DMS153 (cell line): ENCODE measurements at regions not wholly inside any gene's neighbourhood (a gene's known extent, or its start where the extent isn't known, plus 50 kb on each side); places are given as distances from the start of the nearest gene placed in this dataset.
"Not testable (repeated sequence)": the region's sequence is repeated elsewhere in the genome, so short reads cannot be mapped to it uniquely, and the experiment has no call there.

Source experiments
- DNase-seq: peaks from one replicate; lab custom pipeline; 2025; lab: John Stamatoyannopoulos, UW

- DNase-seq, result no peak
Measured at GRCh38 chr12:75760573-75761294, 249.3 kb upstream of the KRR1 start.

GRCh38 chr12:75759842-75760572 lies 248.6 kb upstream of the KRR1 start:
- no peak for DNase-seq

- no peak for DNase-seq
Measured at GRCh38 chr12:75759196-75759595, 247.8 kb upstream of the KRR1 start.

GRCh38 chr12:75756771-75757170 lies 245.4 kb upstream of the KRR1 start:
- DNase-seq, result no peak

- no peak for DNase-seq
Measured at GRCh38 chr12:75756111-75756510, 244.7 kb upstream of the KRR1 start.

- DNase-seq, result no peak
Measured at GRCh38 chr12:75754698-75755097, 243.3 kb upstream of the KRR1 start.

- DNase-seq, result no peak
Measured at GRCh38 chr12:75754141-75754540, 242.7 kb upstream of the KRR1 start.

GRCh38 chr12:75751769-75752471 lies 240.5 kb upstream of the KRR1 start:
- DNase-seq, result no peak

GRCh38 chr12:75750716-75751306 lies 239.4 kb upstream of the KRR1 start:
- no peak for DNase-seq

- DNase-seq, result not testable (repeated sequence)
Measured at GRCh38 chr12:75748990-75749389, 237.6 kb upstream of the KRR1 start.

GRCh38 chr12:75748136-75748535 lies 236.7 kb upstream of the KRR1 start:
- no peak for DNase-seq

- DNase-seq, result no peak
Measured at GRCh38 chr12:75747572-75748021, 236.2 kb upstream of the KRR1 start.

- DNase-seq, result no peak
Measured at GRCh38 chr12:75746621-75747020, 235.2 kb upstream of the KRR1 start.

GRCh38 chr12:75744607-75745256 lies 233.3 kb upstream of the KRR1 start:
- DNase-seq, result no peak

- no peak for DNase-seq
Measured at GRCh38 chr12:75742961-75743360, 231.6 kb upstream of the KRR1 start.

- DNase-seq, result no peak
Measured at GRCh38 chr12:75742048-75742447, 230.6 kb upstream of the KRR1 start.

GRCh38 chr12:75739912-75740311 lies 228.5 kb upstream of the KRR1 start:
- no peak for DNase-seq

- DNase-seq, result not testable (repeated sequence)
Measured at GRCh38 chr12:75739098-75739497, 227.7 kb upstream of the KRR1 start.

GRCh38 chr12:75738486-75738885 lies 227.1 kb upstream of the KRR1 start:
- no peak for DNase-seq

- no peak for DNase-seq
Measured at GRCh38 chr12:75735853-75736252, 224.4 kb upstream of the KRR1 start.

GRCh38 chr12:75728826-75729225 lies 217.4 kb upstream of the KRR1 start:
- no peak for DNase-seq

- DNase-seq, result no peak
Measured at GRCh38 chr12:75727577-75727976, 216.2 kb upstream of the KRR1 start.
